Liver (tissue), 3 donors: ENCODE measurements at regions not wholly inside any gene's neighbourhood (a gene's known extent, or its start where the extent isn't known, plus 50 kb on each side); places are given as distances from the start of the nearest gene placed in this dataset.

Source experiments
- ATF3 ChIP-seq: IDR thresholded peaks from 2 replicates; pipeline ENCODE4 v1.6.1; 2016; ENCODE audit warnings: antibody characterized with exemption
- CTCF ChIP-seq: fragments of 150-350 bp; IDR thresholded peaks from 2 replicates; pipeline ENCODE4 v1.5.1; 2017; ENCODE audit warnings: improper control_type of control experiment, low read depth, low read length; ENCODE audit not compliant: missing input control
- EGR1 ChIP-seq, 2 donors: IDR thresholded peaks; 2 replicates each; pipeline ENCODE4 v1.6.1; 2016 to 2018; ENCODE audit warnings: antibody characterized with exemption in 2 of 2, low read depth in 2 of 2
- FOXA1 ChIP-seq: IDR thresholded peaks from 2 replicates; pipeline ENCODE4 v1.6.1; 2016; ENCODE audit warnings: antibody characterized with exemption
- GABPA ChIP-seq, 2 donors: IDR thresholded peaks in 1 of 2; conservative IDR thresholded peaks in 1 of 2; 2 replicates each; pipeline ENCODE4 v1.6.1; 2016; ENCODE audit warnings: antibody characterized with exemption in 2 of 2, mild to moderate bottlenecking in 1 of 2, moderate library complexity in 1 of 2
- HNF4G ChIP-seq: IDR thresholded peaks from 2 replicates; pipeline ENCODE4 v1.6.1; 2016; ENCODE audit warnings: antibody characterized with exemption
- JUND ChIP-seq, 2 donors: IDR thresholded peaks; 2 replicates each; pipeline ENCODE4 v1.6.1; 2016; ENCODE audit warnings: antibody characterized with exemption in 2 of 2
- MAX ChIP-seq: IDR thresholded peaks from 2 replicates; pipeline ENCODE4 v1.6.1; 2016; ENCODE audit warnings: antibody characterized with exemption
- RAD21 ChIP-seq, 2 donors: IDR thresholded peaks; 2 replicates each; pipeline ENCODE4 v1.6.1; 2016; ENCODE audit warnings: antibody characterized with exemption in 2 of 2, mild to moderate bottlenecking in 2 of 2
- REST ChIP-seq: IDR thresholded peaks from 2 replicates; pipeline ENCODE4 v1.6.1; 2016; ENCODE audit warnings: antibody characterized with exemption, mild to moderate bottlenecking
- RXRA ChIP-seq, 2 donors: IDR thresholded peaks; 2 replicates each; pipeline ENCODE4 v1.6.1; 2017 to 2018; ENCODE audit warnings: antibody characterized with exemption in 2 of 2, mild to moderate bottlenecking in 1 of 2
- SP1 ChIP-seq: IDR thresholded peaks from 2 replicates; pipeline ENCODE4 v1.6.1; 2018; ENCODE audit warnings: antibody characterized with exemption, mild to moderate bottlenecking
- TAF1 ChIP-seq: conservative IDR thresholded peaks from 2 replicates; pipeline ENCODE4 v1.6.1; 2016; ENCODE audit warnings: antibody characterized with exemption, mild to moderate bottlenecking
- YY1 ChIP-seq: IDR thresholded peaks from 2 replicates; pipeline ENCODE4 v1.6.1; 2016; ENCODE audit warnings: antibody characterized with exemption, mild to moderate bottlenecking
- donor health status: healthy.
- donor health status: healthy.

- peak; percentile 15 to 27 for TF ChIP-seq RXRA (IDR thresholded peaks at IDR 0.05)
- TF ChIP-seq REST = no peak
- no peak for TF ChIP-seq CTCF
- no peak for TF ChIP-seq YY1
- no peak for TF ChIP-seq TAF1
- TF ChIP-seq HNF4G = no peak
- TF ChIP-seq SP1 = no peak
- no peak for TF ChIP-seq GABPA (IDR thresholded peaks at IDR 0.05 in 1 of 2, conservative IDR thresholded peaks at IDR 0.05 in 1 of 2)
- no peak for TF ChIP-seq JUND (IDR thresholded peaks at IDR 0.05)
- TF ChIP-seq EGR1 (IDR thresholded peaks at IDR 0.05; ENCODE audit: low read depth in 2 of 2) = no peak
- no peak for TF ChIP-seq MAX
- TF ChIP-seq ATF3 = no peak
- TF ChIP-seq RAD21 (IDR thresholded peaks at IDR 0.05) = no peak
- TF ChIP-seq FOXA1 = no peak
Observed at GRCh38 chr2:154914561-154914960, 216.1 kb downstream of the KCNJ3 start.
